IMR-90 (cell line): ENCODE measurements at regions not wholly inside any gene's neighbourhood (a gene's known extent, or its start where the extent isn't known, plus 50 kb on each side); places are given as distances from the start of the nearest gene placed in this dataset.

Experiments used
- ATAC-seq: fragments of 200-7000 bp; cut with Tn5 transposase; 2 replicates; pipeline ENCODE4 v1.9.1; 2020; ENCODE audit warnings: low read depth, mild to moderate bottlenecking, moderate library complexity
- BruUV-seq: library from RNA; stranded (reverse); fragments of 400-500 nt; replicated peaks from 2 replicates; lab custom pipeline; 2021; lab: Mats Ljungman, UMichigan
- CTCF ChIA-PET: fragments of 300-600 bp; formaldehyde crosslinking; extraction: SDS; loops from one replicate; lab custom pipeline; 2021; ENCODE audit warnings: antibody characterized with exemption; lab: Yijun Ruan, JAX
- POLR2A ChIA-PET: fragments of 300-600 bp; sonication (Branson Sonifier 250); formaldehyde crosslinking; loops from one replicate; lab custom pipeline; 2022; ENCODE audit warnings: antibody characterized with exemption; ENCODE audit not compliant: unreplicated experiment; lab: Charles Lee
- DNase-seq: peaks from one replicate; pipeline ENCODE4 v3.0.0; 2013
- H2AFZ ChIP-seq: replicated peaks from 2 replicates; pipeline ENCODE3; 2013; ENCODE audit warnings: low read length, mild to moderate bottlenecking; ENCODE audit not compliant: poor library complexity
- H2AK5ac ChIP-seq: 2 replicates; pipeline ENCODE4 v1.6.1; 2013; ENCODE audit warnings: low read depth, low read length, inconsistent platforms
- H2AK9ac ChIP-seq: replicated peaks from 2 replicates; pipeline ENCODE3; 2013; ENCODE audit warnings: mild to moderate bottlenecking, low read depth, low read length, moderate library complexity; ENCODE audit not compliant: poor library complexity
- H2BK120ac ChIP-seq: 2 replicates; pipeline ENCODE4 v1.6.1; 2013; ENCODE audit warnings: low read depth, low read length, inconsistent platforms
- H2BK15ac ChIP-seq: 3 replicates; pipeline ENCODE4 v1.6.1; 2013; ENCODE audit warnings: low read depth, low read length, inconsistent platforms
- H2BK20ac ChIP-seq: 2 replicates; pipeline ENCODE4 v1.6.1; 2013; ENCODE audit warnings: low read depth, mild to moderate bottlenecking, inconsistent platforms, low read length, moderate library complexity
- H2BK5ac ChIP-seq: 2 replicates; pipeline ENCODE4 v1.6.1; 2013; ENCODE audit warnings: mild to moderate bottlenecking, low read depth, low read length, inconsistent platforms; ENCODE audit not compliant: poor library complexity, severe bottlenecking
- H3K14ac ChIP-seq: replicated peaks from 2 replicates; pipeline ENCODE4 v1.6.1; 2013; ENCODE audit warnings: low read depth, low read length, inconsistent platforms
- H3K18ac ChIP-seq: 2 replicates; pipeline ENCODE4 v1.6.1; 2013; ENCODE audit warnings: low read depth, low read length, control low read depth
- H3K23ac ChIP-seq: 2 replicates; pipeline ENCODE4 v1.6.1; 2013; ENCODE audit warnings: low read depth, low read length, inconsistent platforms
- H3K27ac ChIP-seq: 2 replicates; pipeline ENCODE4 v1.5.1; 2013; ENCODE audit warnings: mild to moderate bottlenecking, control low read depth, low read length; ENCODE audit not compliant: insufficient read depth
- H3K27me3 ChIP-seq: 2 replicates; pipeline ENCODE4 v1.6.1; 2013; ENCODE audit warnings: low read length; ENCODE audit not compliant: control insufficient read depth, insufficient read depth
- H3K36me3 ChIP-seq: 2 replicates; pipeline ENCODE4 v1.6.1; 2013; ENCODE audit warnings: low read length, mixed read lengths; ENCODE audit not compliant: control insufficient read depth, insufficient read depth
- H3K4ac ChIP-seq: 2 replicates; pipeline ENCODE4 v1.6.1; 2013; ENCODE audit warnings: low read depth, low read length, inconsistent platforms
- H3K4me1 ChIP-seq: 2 replicates; pipeline ENCODE4 v1.6.1; 2013; ENCODE audit warnings: low read length, mixed read lengths; ENCODE audit not compliant: control insufficient read depth, insufficient read depth
- H3K4me2 ChIP-seq: 2 replicates; pipeline ENCODE4 v1.6.1; 2013; ENCODE audit warnings: low read depth, mild to moderate bottlenecking, control low read depth, low read length, moderate library complexity
- H3K4me3 ChIP-seq: 2 replicates; pipeline ENCODE4 v1.5.1; 2013; ENCODE audit warnings: low read depth, mild to moderate bottlenecking, control low read depth, low read length, moderate library complexity; ENCODE audit not compliant: insufficient read depth
- H3K56ac ChIP-seq: 2 replicates; pipeline ENCODE4 v1.6.1; 2013; ENCODE audit warnings: low read length, inconsistent platforms; ENCODE audit not compliant: insufficient read depth; ENCODE audit errors: extremely low read depth
- H3K79me1 ChIP-seq, 2 experiments: 2 replicates each; pipeline ENCODE4 v1.6.1; 2013; ENCODE audit warnings: low read length in 2 of 2, inconsistent platforms in 1 of 2, low read depth in 1 of 2
- H3K9ac ChIP-seq: 2 replicates; pipeline ENCODE4 v1.6.1; 2013; ENCODE audit warnings: low read depth, low read length, control low read depth
- H3K9me1 ChIP-seq: 2 replicates; pipeline ENCODE4 v1.6.1; 2013; ENCODE audit warnings: low read length, inconsistent platforms; ENCODE audit not compliant: insufficient read depth
- H3K9me3 ChIP-seq: 2 replicates; pipeline ENCODE4 v1.6.1; 2013; ENCODE audit warnings: low read length; ENCODE audit not compliant: control insufficient read depth, insufficient read depth
- H4K20me1 ChIP-seq: 2 replicates; pipeline ENCODE4 v1.6.1; 2013; ENCODE audit warnings: low read length, inconsistent platforms; ENCODE audit not compliant: insufficient read depth
- H4K5ac ChIP-seq: 2 replicates; pipeline ENCODE4 v1.6.1; 2013; ENCODE audit warnings: mild to moderate bottlenecking, low read depth, low read length, control low read depth
- H4K8ac ChIP-seq, 2 experiments: 2 replicates each; pipeline ENCODE4 v1.6.1; 2013; ENCODE audit warnings: low read depth in 2 of 2, low read length in 2 of 2, control low read depth in 1 of 2, inconsistent platforms in 1 of 2
- H4K91ac ChIP-seq: 2 replicates; pipeline ENCODE4 v1.6.1; 2013; ENCODE audit warnings: low read depth, low read length, inconsistent platforms; ENCODE audit not compliant: insufficient read depth
- BHLHE40 ChIP-seq: fragments of 150-350 bp; IDR thresholded peaks from 2 replicates; pipeline ENCODE4 v1.6.1; 2016; ENCODE audit warnings: mild to moderate bottlenecking, low read depth, low read length
- CEBPB ChIP-seq: IDR thresholded peaks from 2 replicates; pipeline ENCODE4 v1.6.1; 2012; ENCODE audit warnings: low read depth, low read length, improper control_type of control experiment
- CTCF ChIP-seq: conservative IDR thresholded peaks from 2 replicates; pipeline ENCODE4 v1.5.1; 2012; ENCODE audit warnings: mild to moderate bottlenecking, low read depth, low read length, improper control_type of control experiment
- FOS ChIP-seq: fragments of 150-350 bp; IDR thresholded peaks from 2 replicates; pipeline ENCODE4 v1.6.1; 2016; ENCODE audit warnings: low read depth, low read length
- MAFK ChIP-seq: IDR thresholded peaks from 2 replicates; pipeline ENCODE4 v1.6.1; 2012; ENCODE audit warnings: low read depth, low read length, improper control_type of control experiment
- MAZ ChIP-seq: IDR thresholded peaks from 2 replicates; pipeline ENCODE4 v1.6.1; 2012; ENCODE audit warnings: low read depth, mild to moderate bottlenecking, low read length, improper control_type of control experiment, moderate library complexity, borderline replicate concordance
- NFE2L2 ChIP-seq: fragments of 150-350 bp; IDR thresholded peaks from 2 replicates; pipeline ENCODE4 v1.6.1; 2016; ENCODE audit warnings: low read depth, mild to moderate bottlenecking, low read length
- POLR2A ChIP-seq: IDR thresholded peaks from 2 replicates; pipeline ENCODE4 v1.6.1; 2012; ENCODE audit warnings: mild to moderate bottlenecking, low read depth, low read length
- RAD21 ChIP-seq: IDR thresholded peaks from 2 replicates; pipeline ENCODE4 v1.6.1; 2012; ENCODE audit warnings: low read length, improper control_type of control experiment
- RCOR1 ChIP-seq: IDR thresholded peaks from 2 replicates; pipeline ENCODE4 v1.6.1; 2012; ENCODE audit warnings: mild to moderate bottlenecking, low read length, improper control_type of control experiment; ENCODE audit not compliant: insufficient replicate concordance
- RFX5 ChIP-seq: IDR thresholded peaks from 2 replicates; pipeline ENCODE4 v1.8.0; 2012; ENCODE audit warnings: low read depth, mild to moderate bottlenecking, low read length, moderate library complexity
- SMC3 ChIP-seq: fragments of 150-350 bp; IDR thresholded peaks from 2 replicates; pipeline ENCODE4 v1.6.1; 2016; ENCODE audit warnings: low read depth, mild to moderate bottlenecking, antibody characterized with exemption, low read length, moderate library complexity
- WGBS, 2 experiments: methylation state at CpG; one replicate each; pipeline versions ENCODE4 v1.1.5 to v1.1.7; 2013; ENCODE audit warnings: missing lambda C conversion rate in 2 of 2; ENCODE audit not compliant: insufficient read length in 1 of 2; ENCODE audit errors: extremely low coverage in 2 of 2; 5-methylcytosine and 5-hydroxymethylcytosine counted together
- dilution Hi-C: fragments of 300-500 bp; cut with HindIII; formaldehyde crosslinking; loops from one replicate; pipeline ENCODE4 v1.14.3; 2018; ENCODE audit warnings: low sequenced_read_pairs; ENCODE audit not compliant: unreplicated experiment
- in situ Hi-C: fragments of 300-500 bp; cut with MboI; formaldehyde crosslinking; loops from 3 replicates; pipeline ENCODE4 v1.14.3; 2019; ENCODE audit warnings: low sequenced_read_pairs, inconsistent platforms, mixed read lengths
- intact Hi-C: fragments of 100-400 bp; cut with micrococcal nuclease; formaldehyde crosslinking; loops from 2 replicates; pipeline ENCODE4 v1.10.0; 2022

GRCh38 chr4:170674176-170674575, 584.4 kb upstream of the AADAT start:
- H3K4me1 ChIP-seq = no peaks in the 10 kb centered on the region
- ATAC-seq (no peak), DNase-seq (peak; percentile 3)
- no peak overlapping the region for H3K9ac ChIP-seq
- H4K5ac ChIP-seq = no peak overlapping the region
- H3K9me3 ChIP-seq = 0 out of 2 replicates have a peak, but pooled peaks cover 1% of the 10 kb centered on the region
- in situ Hi-C loops (no loop called here), dilution Hi-C loops (no loop called here), intact Hi-C loops (no loop called here)
- H3K14ac ChIP-seq = no peak overlapping the region
- no peak overlapping the region for H3K4me3 ChIP-seq
- no peak overlapping the region for H3K27ac ChIP-seq
- H2BK120ac ChIP-seq = no peak overlapping the region
- no CpG with 5 or more reads among the region's 1 CpG for WGBS, 2 experiments
- H2BK5ac ChIP-seq = no peak overlapping the region
- no peak overlapping the region for H4K8ac ChIP-seq
- H3K79me1 ChIP-seq = no peaks in the 10 kb centered on the region
- no peak overlapping the region for H3K23ac ChIP-seq
- no peak overlapping the region for H4K91ac ChIP-seq
- TF ChIP-seq RFX5 (no peak), RAD21 (no peak), SMC3 (no peak), FOS (no peak), RCOR1 (no peak), MAZ (no peak), CTCF (no peak), MAFK (no peak), POLR2A (no peak), NFE2L2 (no peak), BHLHE40 (no peak), CEBPB (no peak)
- H3K9me1 ChIP-seq = no peaks in the 10 kb centered on the region
- no peaks in the 10 kb centered on the region for H3K27me3 ChIP-seq
- H3K36me3 ChIP-seq = no peaks in the 10 kb centered on the region
- no peak overlapping the region for H2AK5ac ChIP-seq
- H2BK20ac ChIP-seq = no peak overlapping the region
- no peak overlapping the region for H3K4me2 ChIP-seq
- H2AFZ ChIP-seq = no peak overlapping the region
- no peak overlapping the region for H2BK15ac ChIP-seq
- no TSS peak for BruUV-seq
- CTCF ChIA-PET = no interaction called here
- POLR2A ChIA-PET = no interaction called here
- no peak overlapping the region for H2AK9ac ChIP-seq
- H3K56ac ChIP-seq = no peak overlapping the region
- no peak overlapping the region for H3K18ac ChIP-seq
- no peak overlapping the region for H3K4ac ChIP-seq
- no peaks in the 10 kb centered on the region for H4K20me1 ChIP-seq
